ENCODE measurements at regions not wholly inside any gene's neighbourhood (a gene's known extent, or its start where the extent isn't known, plus 50 kb on each side); places are given as distances from the start of the nearest gene placed in this dataset.
A peak's percentile ranks its signal among the peaks of the same experiment; 100 is the strongest.

DNA sequence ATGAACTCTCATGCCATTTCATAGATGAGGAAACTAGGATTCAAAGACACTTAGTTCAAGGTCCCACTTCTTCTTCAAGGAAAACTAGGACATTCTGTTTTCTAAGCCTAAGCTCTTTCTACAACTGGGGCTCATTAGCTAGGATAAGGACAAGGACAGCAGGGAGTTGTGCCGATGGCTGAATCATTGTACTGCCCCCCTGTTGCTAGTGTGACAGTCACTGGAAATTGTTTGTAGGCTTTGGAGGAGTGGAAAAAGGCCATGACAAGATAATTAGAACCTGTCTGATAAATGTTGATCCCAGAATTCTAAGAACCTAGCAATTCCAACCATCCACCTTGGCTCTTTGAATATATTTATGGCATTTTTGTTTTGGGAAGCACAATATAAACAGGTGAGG lies 445.7 kb downstream of the CDH8 start:
- Histone ChIP-seq H3K27me3 (ENCODE audit: insufficient read depth, low read depth, low read length) (no peaks in the 10 kb centered on the region), H3K27ac (ENCODE audit: low read length) (no peak overlapping the region), H3K79me2 (replicated peaks; ENCODE audit: insufficient read depth, low read length) (no peaks in the 10 kb centered on the region), H3K9me2 (ENCODE audit: insufficient read depth, low read length) (no peaks in the 10 kb centered on the region), H3K9me3 (ENCODE audit: low read length) (peaks cover 3% of the 10 kb centered on the region), H3K4me2 (ENCODE audit: low read length) (no peak overlapping the region), H3K36me3 (ENCODE audit: insufficient read depth, low read length) (no peaks in the 10 kb centered on the region), H3F3A (ENCODE audit: insufficient read depth, low read length, poor library complexity, severe bottlenecking) (no peaks in the 10 kb centered on the region), H3K9ac (ENCODE audit: low read length) (no peak overlapping the region), H2AFZ (ENCODE audit: low read depth, low read length) (no peak overlapping the region), H3K4me3 (ENCODE audit: low read length) (no peak overlapping the region), H4K20me1 (ENCODE audit: insufficient read depth) (no peaks in the 10 kb centered on the region)
- TF ChIP-seq POLR2AphosphoS5 (IDR thresholded peaks at IDR 0.05) (peak; percentile 89), EZH2 (IDR thresholded peaks at IDR 0.05; ENCODE audit: borderline replicate concordance, insufficient read depth, low read length, poor library complexity, severe bottlenecking) (no peak), TAF1 (IDR thresholded peaks at IDR 0.05; ENCODE audit: low read depth) (no peak), EP300 (conservative IDR thresholded peaks at IDR 0.05; ENCODE audit: poor library complexity, severe bottlenecking) (peak; percentile 80), MXI1 (conservative IDR thresholded peaks at IDR 0.05; ENCODE audit: poor library complexity, severe bottlenecking) (no peak), RAD21 (conservative IDR thresholded peaks at IDR 0.05) (no peak), SMC3 (conservative IDR thresholded peaks at IDR 0.05; ENCODE audit: poor library complexity) (no peak)
- TF ChIP-seq, protein P1, sequence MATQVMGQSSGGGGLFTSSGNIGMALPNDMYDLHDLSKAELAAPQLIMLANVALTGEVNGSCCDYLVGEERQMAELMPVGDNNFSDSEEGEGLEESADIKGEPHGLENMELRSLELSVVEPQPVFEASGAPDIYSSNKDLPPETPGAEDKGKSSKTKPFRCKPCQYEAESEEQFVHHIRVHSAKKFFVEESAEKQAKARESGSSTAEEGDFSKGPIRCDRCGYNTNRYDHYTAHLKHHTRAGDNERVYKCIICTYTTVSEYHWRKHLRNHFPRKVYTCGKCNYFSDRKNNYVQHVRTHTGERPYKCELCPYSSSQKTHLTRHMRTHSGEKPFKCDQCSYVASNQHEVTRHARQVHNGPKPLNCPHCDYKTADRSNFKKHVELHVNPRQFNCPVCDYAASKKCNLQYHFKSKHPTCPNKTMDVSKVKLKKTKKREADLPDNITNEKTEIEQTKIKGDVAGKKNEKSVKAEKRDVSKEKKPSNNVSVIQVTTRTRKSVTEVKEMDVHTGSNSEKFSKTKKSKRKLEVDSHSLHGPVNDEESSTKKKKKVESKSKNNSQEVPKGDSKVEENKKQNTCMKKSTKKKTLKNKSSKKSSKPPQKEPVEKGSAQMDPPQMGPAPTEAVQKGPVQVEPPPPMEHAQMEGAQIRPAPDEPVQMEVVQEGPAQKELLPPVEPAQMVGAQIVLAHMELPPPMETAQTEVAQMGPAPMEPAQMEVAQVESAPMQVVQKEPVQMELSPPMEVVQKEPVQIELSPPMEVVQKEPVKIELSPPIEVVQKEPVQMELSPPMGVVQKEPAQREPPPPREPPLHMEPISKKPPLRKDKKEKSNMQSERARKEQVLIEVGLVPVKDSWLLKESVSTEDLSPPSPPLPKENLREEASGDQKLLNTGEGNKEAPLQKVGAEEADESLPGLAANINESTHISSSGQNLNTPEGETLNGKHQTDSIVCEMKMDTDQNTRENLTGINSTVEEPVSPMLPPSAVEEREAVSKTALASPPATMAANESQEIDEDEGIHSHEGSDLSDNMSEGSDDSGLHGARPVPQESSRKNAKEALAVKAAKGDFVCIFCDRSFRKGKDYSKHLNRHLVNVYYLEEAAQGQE (IDR thresholded peaks at IDR 0.05; ENCODE audit: borderline replicate concordance), result peak; percentile 88
- TF ChIP-seq, protein P2, sequence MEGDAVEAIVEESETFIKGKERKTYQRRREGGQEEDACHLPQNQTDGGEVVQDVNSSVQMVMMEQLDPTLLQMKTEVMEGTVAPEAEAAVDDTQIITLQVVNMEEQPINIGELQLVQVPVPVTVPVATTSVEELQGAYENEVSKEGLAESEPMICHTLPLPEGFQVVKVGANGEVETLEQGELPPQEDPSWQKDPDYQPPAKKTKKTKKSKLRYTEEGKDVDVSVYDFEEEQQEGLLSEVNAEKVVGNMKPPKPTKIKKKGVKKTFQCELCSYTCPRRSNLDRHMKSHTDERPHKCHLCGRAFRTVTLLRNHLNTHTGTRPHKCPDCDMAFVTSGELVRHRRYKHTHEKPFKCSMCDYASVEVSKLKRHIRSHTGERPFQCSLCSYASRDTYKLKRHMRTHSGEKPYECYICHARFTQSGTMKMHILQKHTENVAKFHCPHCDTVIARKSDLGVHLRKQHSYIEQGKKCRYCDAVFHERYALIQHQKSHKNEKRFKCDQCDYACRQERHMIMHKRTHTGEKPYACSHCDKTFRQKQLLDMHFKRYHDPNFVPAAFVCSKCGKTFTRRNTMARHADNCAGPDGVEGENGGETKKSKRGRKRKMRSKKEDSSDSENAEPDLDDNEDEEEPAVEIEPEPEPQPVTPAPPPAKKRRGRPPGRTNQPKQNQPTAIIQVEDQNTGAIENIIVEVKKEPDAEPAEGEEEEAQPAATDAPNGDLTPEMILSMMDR (IDR thresholded peaks at IDR 0.05; ENCODE audit: poor library complexity, severe bottlenecking), result no peak

GRCh38 chr16:61587526-61587925 lies 448.7 kb downstream of the CDH8 start:
- no peaks in the 10 kb centered on the region for H3K36me3 ChIP-seq (ENCODE audit: insufficient read depth, low read length)
- H3K9me2 ChIP-seq (ENCODE audit: insufficient read depth, low read length), result no peaks in the 10 kb centered on the region
- no peak overlapping the region for H3K4me3 ChIP-seq (ENCODE audit: low read length)
- H3K27me3 ChIP-seq (ENCODE audit: insufficient read depth, low read depth, low read length), result no peaks in the 10 kb centered on the region
- no peak overlapping the region for H3K27ac ChIP-seq (ENCODE audit: low read length)
- no peaks in the 10 kb centered on the region for H3K9me3 ChIP-seq (ENCODE audit: low read length)
- TF ChIP-seq EZH2 (IDR thresholded peaks at IDR 0.05; ENCODE audit: borderline replicate concordance, insufficient read depth, low read length, poor library complexity, severe bottlenecking), result no peak
- H2AFZ ChIP-seq (ENCODE audit: low read depth, low read length), result no peak overlapping the region
- H3K4me2 ChIP-seq (ENCODE audit: low read length), result no peak overlapping the region
- H3K9ac ChIP-seq (ENCODE audit: low read length), result no peak overlapping the region
- H4K20me1 ChIP-seq (ENCODE audit: insufficient read depth), result no peaks in the 10 kb centered on the region
- H3F3A ChIP-seq (ENCODE audit: insufficient read depth, low read length, poor library complexity, severe bottlenecking), result no peaks in the 10 kb centered on the region
- no peaks in the 10 kb centered on the region for H3K79me2 ChIP-seq (replicated peaks; ENCODE audit: insufficient read depth, low read length)

Measured in neural cell (in vitro differentiated cells).